Natural killer cell (primary cell): ENCODE measurements at regions not wholly inside any gene's neighbourhood (a gene's known extent, or its start where the extent isn't known, plus 50 kb on each side); places are given as distances from the start of the nearest gene placed in this dataset.

Source experiments
- ATAC-seq, 3 donors: fragments of 150-1000 bp in 2 of 3; fragments of 200-7000 bp in 1 of 3; cut with Tn5 transposase; 1 replicate in 1 of 3; 2 replicates in 2 of 3; pipeline ENCODE4 v1.10.0; 2021; ENCODE audit warnings: mild to moderate bottlenecking in 2 of 3, moderate library complexity in 2 of 3
- DNase-seq, 2 donors: peaks; one replicate each; pipeline versions ENCODE4 v3.0.0 to v3.0.0-alpha.2; 2013 to 2021; ENCODE audit warnings: mixed read lengths in 1 of 2
- H3K27ac ChIP-seq: one replicate; pipeline ENCODE4 v1.5.1; 2013; ENCODE audit warnings: mild to moderate bottlenecking, low read length
- H3K27me3 ChIP-seq: one replicate; pipeline ENCODE4 v1.6.1; 2013; ENCODE audit warnings: low read length; ENCODE audit not compliant: control insufficient read depth, insufficient read depth
- H3K36me3 ChIP-seq: one replicate; pipeline ENCODE4 v1.6.1; 2013; ENCODE audit warnings: low read length; ENCODE audit not compliant: control insufficient read depth, insufficient read depth
- H3K4me1 ChIP-seq: one replicate; pipeline ENCODE4 v1.6.1; 2013; ENCODE audit warnings: low read length; ENCODE audit not compliant: control insufficient read depth, insufficient read depth
- H3K4me3 ChIP-seq: one replicate; pipeline ENCODE4 v1.5.1; 2013; ENCODE audit warnings: low read length
- H3K9me3 ChIP-seq: one replicate; pipeline ENCODE4 v1.6.1; 2013; ENCODE audit warnings: low read length; ENCODE audit not compliant: control insufficient read depth, insufficient read depth
- H3K27ac Mint-ChIP-seq, 2 donors: one replicate each; pipeline ENCODE4 v1.8.0; 2022; ENCODE audit warnings: mild to moderate bottlenecking in 2 of 2, mixed read lengths in 2 of 2, moderate library complexity in 1 of 2
- H3K27me3 Mint-ChIP-seq, 2 donors: one replicate each; pipeline ENCODE4 v1.8.0; 2022; ENCODE audit warnings: low read depth in 2 of 2, mixed read lengths in 2 of 2
- H3K36me3 Mint-ChIP-seq: one replicate; pipeline ENCODE4 v1.8.0; 2022; ENCODE audit warnings: mixed read lengths
- H3K4me1 Mint-ChIP-seq, 2 donors: one replicate each; pipeline ENCODE4 v1.8.0; 2022; ENCODE audit warnings: mixed read lengths in 2 of 2
- H3K4me3 Mint-ChIP-seq: one replicate; pipeline ENCODE4 v1.8.0; 2022; ENCODE audit warnings: mild to moderate bottlenecking, moderate library complexity, mixed read lengths
- H3K9me3 Mint-ChIP-seq, 2 donors: one replicate each; pipeline ENCODE4 v1.8.0; 2022; ENCODE audit warnings: mixed read lengths in 2 of 2
- CTCF ChIP-seq: fragments of 200-600 bp; IDR thresholded peaks from one replicate; pipeline ENCODE4 v1.8.0; 2022; ENCODE audit warnings: antibody characterized with exemption
- WGBS: methylation state at CpG from one replicate; pipeline ENCODE4 v1.1.7; 2013; ENCODE audit warnings: missing lambda C conversion rate; ENCODE audit not compliant: insufficient coverage; 5-methylcytosine and 5-hydroxymethylcytosine counted together
- intact Hi-C: fragments of 100-400 bp; cut with micrococcal nuclease; formaldehyde crosslinking; loops from one replicate; pipeline ENCODE4 v1.14.2; 2022

GRCh38 chr2:33975498-33975897 is 376.4 kb upstream of the FAM98A start:
- no peak for ATAC-seq
- intact Hi-C loops, result no loop called here
- no peak overlapping the region for H3K27ac Mint-ChIP-seq
- no peak for DNase-seq
- H3K27me3 Mint-ChIP-seq, result no peaks in the 10 kb centered on the region
- peaks cover 10 to 12% of the 10 kb centered on the region in 2 donors for H3K9me3 Mint-ChIP-seq
- no CpG with 5 or more reads among the region's 3 CpGs for WGBS
- Histone ChIP-seq H3K27me3 (no peaks in the 10 kb centered on the region), H3K4me3 (no peak overlapping the region), H3K9me3 (peaks cover 3% of the 10 kb centered on the region), H3K4me1 (no peaks in the 10 kb centered on the region), H3K36me3 (no peaks in the 10 kb centered on the region), H3K27ac (no peak overlapping the region)
- no peak overlapping the region for H3K4me3 Mint-ChIP-seq
- H3K36me3 Mint-ChIP-seq, result no peaks in the 10 kb centered on the region
- H3K4me1 Mint-ChIP-seq, result no peaks in the 10 kb centered on the region
- no peak for TF ChIP-seq CTCF

- no peaks in the 10 kb centered on the region for H3K36me3 ChIP-seq
- no peak overlapping the region for H3K27ac Mint-ChIP-seq
- no peaks in the 10 kb centered on the region for H3K27me3 ChIP-seq
- H3K36me3 Mint-ChIP-seq, result no peaks in the 10 kb centered on the region
- intact Hi-C loops, result no loop called here
- H3K9me3 Mint-ChIP-seq, result no peaks in the 10 kb centered on the region
- ATAC-seq (no peak), DNase-seq (no peak)
- H3K4me3 ChIP-seq, result no peak overlapping the region
- no peak overlapping the region for H3K4me3 Mint-ChIP-seq
- no peak overlapping the region for H3K27ac ChIP-seq
- no peak for TF ChIP-seq CTCF
- H3K27me3 Mint-ChIP-seq, result no peaks in the 10 kb centered on the region
- no peaks in the 10 kb centered on the region for H3K9me3 ChIP-seq
- no peaks in the 10 kb centered on the region for H3K4me1 Mint-ChIP-seq
- H3K4me1 ChIP-seq, result no peaks in the 10 kb centered on the region
- 92% methylated on average over 2 of the region's 4 CpGs for WGBS
Measured at GRCh38 chr2:33967103-33967502, 368.0 kb upstream of the FAM98A start.

GRCh38 chr2:33958591-33958990 is 359.5 kb upstream of the FAM98A start:
- no peaks in the 10 kb centered on the region for H3K27me3 ChIP-seq
- no peaks in the 10 kb centered on the region for H3K27me3 Mint-ChIP-seq
- no peaks in the 10 kb centered on the region for H3K9me3 ChIP-seq
- intact Hi-C loops, result no loop called here
- H3K4me3 Mint-ChIP-seq, result no peak overlapping the region
- no peaks in the 10 kb centered on the region for H3K4me1 Mint-ChIP-seq
- no peak overlapping the region for H3K4me3 ChIP-seq
- no peak for TF ChIP-seq CTCF
- H3K36me3 Mint-ChIP-seq, result no peaks in the 10 kb centered on the region
- H3K27ac ChIP-seq, result no peak overlapping the region
- WGBS, result 45% methylated on average over 5 of the region's 5 CpGs
- ATAC-seq (no peak), DNase-seq (no peak)
- H3K36me3 ChIP-seq, result no peaks in the 10 kb centered on the region
- no peaks in the 10 kb centered on the region for H3K4me1 ChIP-seq
- H3K27ac Mint-ChIP-seq, result no peak overlapping the region
- H3K9me3 Mint-ChIP-seq, result peaks cover 4 to 7% of the 10 kb centered on the region in 2 donors

- Mint-ChIP-seq H3K9me3 (peaks cover 14% of the 10 kb centered on the region in 2 donors), H3K4me3 (no peak overlapping the region), H3K4me1 (no peaks in the 10 kb centered on the region), H3K36me3 (no peaks in the 10 kb centered on the region), H3K27me3 (no peaks in the 10 kb centered on the region), H3K27ac (no peak overlapping the region)
- H3K27ac ChIP-seq, result no peak overlapping the region
- ATAC-seq, result no peak
- H3K4me1 ChIP-seq, result no peaks in the 10 kb centered on the region
- H3K36me3 ChIP-seq, result no peaks in the 10 kb centered on the region
- no peak for TF ChIP-seq CTCF
- no peak overlapping the region for H3K4me3 ChIP-seq
- no peak for DNase-seq
- no peaks in the 10 kb centered on the region for H3K27me3 ChIP-seq
- no peaks in the 10 kb centered on the region for H3K9me3 ChIP-seq
- intact Hi-C loops, result no loop called here
Measured at GRCh38 chr2:33949371-33949770, 350.3 kb upstream of the FAM98A start.
